GM18519 (cell line): ENCODE measurements at regions not wholly inside any gene's neighbourhood (a gene's known extent, or its start where the extent isn't known, plus 50 kb on each side); places are given as distances from the start of the nearest gene placed in this dataset.

Experiments used
- ATAC-seq: cut with Tn5 transposase; IDR thresholded peaks from one replicate; pipeline ENCODE4 v1.9.1; 2021; ENCODE audit warnings: mild to moderate bottlenecking, moderate library complexity; ENCODE audit not compliant: unreplicated experiment, low FRiP score

- ATAC-seq = no peak
These were observed 731.7 kb downstream of the SQOR start for GRCh38 chr15:46366360-46367007.

GRCh38 chr15:46383978-46384377 lies 749.1 kb downstream of the SQOR start:
- no peak for ATAC-seq

- no peak for ATAC-seq
These were observed 751.5 kb downstream of the SQOR start for GRCh38 chr15:46386356-46386755.

GRCh38 chr15:46389739-46390138 lies 754.9 kb downstream of the SQOR start:
- ATAC-seq = no peak

- ATAC-seq = no peak
These were observed 759.6 kb downstream of the SQOR start for GRCh38 chr15:46394463-46394862.

GRCh38 chr15:46408312-46408711 lies 773.5 kb downstream of the SQOR start:
- ATAC-seq = no peak

GRCh38 chr15:46409841-46410301 lies 775.0 kb downstream of the SQOR start:
- ATAC-seq = no peak

- ATAC-seq = no peak
These were observed 775.9 kb downstream of the SQOR start for GRCh38 chr15:46410705-46411104.

- no peak for ATAC-seq
These were observed 777.1 kb downstream of the SQOR start for GRCh38 chr15:46411900-46412299.

GRCh38 chr15:46413799-46414198 lies 779.0 kb downstream of the SQOR start:
- ATAC-seq = no peak

GRCh38 chr15:46416544-46416943 lies 781.7 kb downstream of the SQOR start:
- no peak for ATAC-seq

- no peak for ATAC-seq
These were observed 786.2 kb downstream of the SQOR start for GRCh38 chr15:46420990-46421389.

- ATAC-seq = no peak
These were observed 806.6 kb downstream of the SQOR start for GRCh38 chr15:46441294-46442062.

- no peak for ATAC-seq
These were observed 807.4 kb downstream of the SQOR start for GRCh38 chr15:46442184-46442583.

GRCh38 chr15:46442901-46443590 lies 808.2 kb downstream of the SQOR start:
- ATAC-seq = no peak

- ATAC-seq = no peak
These were observed 815.4 kb downstream of the SQOR start for GRCh38 chr15:46450112-46450809.

GRCh38 chr15:46450810-46451182 lies 816.0 kb downstream of the SQOR start:
- no peak for ATAC-seq

- ATAC-seq = no peak
These were observed 817.5 kb downstream of the SQOR start for GRCh38 chr15:46452297-46452820.

GRCh38 chr15:46456456-46456855 lies 821.6 kb downstream of the SQOR start:
- no peak for ATAC-seq

GRCh38 chr15:46460431-46461094 lies 825.7 kb downstream of the SQOR start:
- ATAC-seq = no peak
